NCI-H2227 (cell line): ENCODE measurements at regions not wholly inside any gene's neighbourhood (a gene's known extent, or its start where the extent isn't known, plus 50 kb on each side); places are given as distances from the start of the nearest gene placed in this dataset.
"Not testable (repeated sequence)": the region's sequence is repeated elsewhere in the genome, so short reads cannot be mapped to it uniquely, and the experiment has no call there.

Experiments used
- DNase-seq: peaks from one replicate; lab custom pipeline; 2025; ENCODE audit not compliant: unreplicated experiment; lab: John Stamatoyannopoulos, UW

GRCh38 chr20:43837856-43838702 lies 76.6 kb upstream of the TOX2 start:
- no peak for DNase-seq

GRCh38 chr20:43836790-43837189 lies 77.9 kb upstream of the TOX2 start:
- DNase-seq, result no peak

GRCh38 chr20:43835944-43836508 lies 78.6 kb upstream of the TOX2 start:
- no peak for DNase-seq

GRCh38 chr20:43833511-43834395 lies 80.9 kb upstream of the TOX2 start:
- no peak for DNase-seq

- no peak for DNase-seq
Measured at GRCh38 chr20:43832961-43833360, 81.7 kb upstream of the TOX2 start.

GRCh38 chr20:43832096-43832816 lies 82.4 kb upstream of the TOX2 start:
- no peak for DNase-seq

- no peak for DNase-seq
Measured at GRCh38 chr20:43831481-43832065, 83.1 kb upstream of the TOX2 start.

GRCh38 chr20:43830883-43831282 lies 83.8 kb upstream of the TOX2 start:
- DNase-seq, result no peak

GRCh38 chr20:43829951-43830690 lies 84.5 kb upstream of the TOX2 start:
- DNase-seq, result no peak

- no peak for DNase-seq
Measured at GRCh38 chr20:43827940-43828562, 86.6 kb upstream of the TOX2 start.

- not testable (repeated sequence) for DNase-seq
Measured at GRCh38 chr20:43826943-43827342, 87.7 kb upstream of the TOX2 start.

GRCh38 chr20:43825581-43825980 lies 89.1 kb upstream of the TOX2 start:
- DNase-seq, result no peak

- DNase-seq, result no peak
Measured at GRCh38 chr20:43825051-43825402, 89.6 kb upstream of the TOX2 start.

- DNase-seq, result peak; percentile 84
Measured at GRCh38 chr20:43824309-43825050, 90.2 kb upstream of the TOX2 start.

GRCh38 chr20:43821795-43822194 lies 92.9 kb upstream of the TOX2 start:
- no peak for DNase-seq

- DNase-seq, result no peak
Measured at GRCh38 chr20:43820731-43821330, 93.8 kb upstream of the TOX2 start.

GRCh38 chr20:43812216-43812615 lies 85.4 kb upstream of the GTSF1L start:
- no peak for DNase-seq

- no peak for DNase-seq
Measured at GRCh38 chr20:43809206-43809819, 82.5 kb upstream of the GTSF1L start.
